GM12878 (cell line): ENCODE measurements at regions not wholly inside any gene's neighbourhood (a gene's known extent, or its start where the extent isn't known, plus 50 kb on each side); places are given as distances from the start of the nearest gene placed in this dataset.
"Not testable (repeated sequence)": the region's sequence is repeated elsewhere in the genome, so short reads cannot be mapped to it uniquely, and the experiment has no call there.

Source experiments
- CTCF ChIP-seq, 3 experiments: IDR thresholded peaks in 2 of 3; conservative IDR thresholded peaks in 1 of 3; 2 replicates each; pipeline ENCODE4 v1.5.1; 2011; ENCODE audit warnings: low read depth in 3 of 3, low read length in 3 of 3, mild to moderate bottlenecking in 3 of 3, control low read depth in 2 of 3, moderate library complexity in 2 of 3, inconsistent platforms in 1 of 3, mixed read lengths in 1 of 3; ENCODE audit not compliant: control insufficient read depth in 2 of 3, insufficient read depth in 1 of 3; ENCODE audit errors: extremely low read depth in 1 of 3
- EP300 ChIP-seq, 2 experiments: fragments of 150-350 bp in 1 of 2; IDR thresholded peaks; 2 replicates each; pipeline ENCODE4 v1.6.1; 2011 to 2012; ENCODE audit warnings: low read depth in 2 of 2, low read length in 2 of 2, borderline replicate concordance in 1 of 2, improper control_type of control experiment in 1 of 2, inconsistent platforms in 1 of 2; ENCODE audit not compliant: control insufficient read depth in 1 of 2
- SMARCA5 ChIP-seq: fragments of 450-650 bp; IDR thresholded peaks from 2 replicates; pipeline ENCODE4 v1.6.1; 2017; ENCODE audit warnings: mild to moderate bottlenecking
- ZBTB4 ChIP-seq: fragments of 450-650 bp; formaldehyde crosslinking; IDR thresholded peaks from 2 replicates; pipeline ENCODE4 v1.4.0; 2022; ENCODE audit warnings: mild to moderate bottlenecking, moderate library complexity

- not testable (repeated sequence) for TF ChIP-seq SMARCA5; EP300 (IDR thresholded peaks at IDR 0.05; ENCODE audit: borderline replicate concordance in 1 of 2, control insufficient read depth in 1 of 2, low read depth in 2 of 2, low read length in 2 of 2); ZBTB4 (CRISPR knock-in tag); CTCF (IDR thresholded peaks at IDR 0.05 in 2 of 3, conservative IDR thresholded peaks at IDR 0.05 in 1 of 3; ENCODE audit: control insufficient read depth in 2 of 3, extremely low read depth in 1 of 3, insufficient read depth in 1 of 3, low read depth in 3 of 3, low read length in 3 of 3)
These were observed 967.7 kb upstream of the DEFB115 start for GRCh38 chr20:30289711-30290141.
